HG03025 (cell line): ENCODE measurements at regions not wholly inside any gene's neighbourhood (a gene's known extent, or its start where the extent isn't known, plus 50 kb on each side); places are given as distances from the start of the nearest gene placed in this dataset.
"Not testable (repeated sequence)": the region's sequence is repeated elsewhere in the genome, so short reads cannot be mapped to it uniquely, and the experiment has no call there.

Source experiments
- ATAC-seq: cut with Tn5 transposase; IDR thresholded peaks from one replicate; pipeline ENCODE4 v1.9.1; 2021; ENCODE audit warnings: mild to moderate bottlenecking, moderate library complexity; ENCODE audit not compliant: unreplicated experiment, low FRiP score

DNA sequence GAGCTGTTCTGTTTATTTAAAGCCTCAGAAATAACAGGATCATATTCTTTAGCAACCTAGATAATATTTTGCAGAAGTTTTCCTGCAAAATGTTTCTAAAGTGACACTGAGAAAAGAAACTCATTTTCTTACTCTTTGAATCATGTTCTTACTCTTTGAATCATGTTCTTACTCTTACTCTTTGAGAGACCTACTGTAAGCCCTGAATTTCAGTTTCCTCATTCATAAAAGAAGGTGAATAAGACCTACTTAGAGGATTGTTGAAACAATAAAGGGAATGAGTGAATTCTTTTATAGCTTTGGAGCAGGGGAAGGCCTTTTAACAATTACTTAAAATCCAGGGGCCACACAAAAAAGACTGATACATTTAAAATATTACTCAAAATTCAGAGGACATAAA, 221.7 kb upstream of the CMC1 start:
- ATAC-seq: no peak

DNA sequence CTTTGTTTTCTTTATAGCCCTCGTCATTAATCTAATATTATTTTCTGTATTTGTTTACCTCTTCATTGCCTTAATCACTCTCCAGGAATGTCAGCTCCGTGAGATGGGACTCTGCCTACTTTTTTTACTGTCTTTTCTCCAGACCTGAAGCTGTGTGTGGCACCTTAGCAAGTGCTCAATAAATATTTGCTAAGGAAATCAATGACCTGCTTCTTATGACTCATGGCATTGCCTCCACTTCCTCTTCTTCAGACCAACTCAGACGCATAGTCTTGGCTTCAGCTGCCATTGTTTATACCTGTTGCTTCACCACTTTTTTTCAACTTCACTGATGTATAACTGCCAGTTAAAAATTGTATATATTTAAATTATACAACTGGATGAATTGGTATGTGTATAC, 218.5 kb upstream of the CMC1 start:
- ATAC-seq: no peak

DNA sequence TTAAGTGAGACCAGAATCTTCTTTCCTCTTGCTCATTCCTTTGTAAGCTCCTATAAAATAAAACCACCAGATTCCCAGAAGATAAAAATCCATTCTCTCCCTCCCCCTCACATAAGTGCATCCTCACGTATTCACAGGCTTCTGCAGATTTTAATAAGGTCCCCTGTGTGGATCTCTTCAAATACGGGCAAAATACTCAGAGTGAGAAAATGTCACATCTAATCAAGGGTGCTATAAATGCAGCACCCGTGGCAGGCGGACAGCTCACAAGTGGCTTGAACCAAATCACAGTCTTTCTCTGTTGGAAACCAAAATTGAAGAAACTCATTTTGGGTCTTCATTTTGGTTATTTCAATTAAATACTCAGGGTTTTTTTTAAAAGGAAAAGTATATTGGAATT, 212.9 kb upstream of the CMC1 start:
- ATAC-seq: no peak

DNA sequence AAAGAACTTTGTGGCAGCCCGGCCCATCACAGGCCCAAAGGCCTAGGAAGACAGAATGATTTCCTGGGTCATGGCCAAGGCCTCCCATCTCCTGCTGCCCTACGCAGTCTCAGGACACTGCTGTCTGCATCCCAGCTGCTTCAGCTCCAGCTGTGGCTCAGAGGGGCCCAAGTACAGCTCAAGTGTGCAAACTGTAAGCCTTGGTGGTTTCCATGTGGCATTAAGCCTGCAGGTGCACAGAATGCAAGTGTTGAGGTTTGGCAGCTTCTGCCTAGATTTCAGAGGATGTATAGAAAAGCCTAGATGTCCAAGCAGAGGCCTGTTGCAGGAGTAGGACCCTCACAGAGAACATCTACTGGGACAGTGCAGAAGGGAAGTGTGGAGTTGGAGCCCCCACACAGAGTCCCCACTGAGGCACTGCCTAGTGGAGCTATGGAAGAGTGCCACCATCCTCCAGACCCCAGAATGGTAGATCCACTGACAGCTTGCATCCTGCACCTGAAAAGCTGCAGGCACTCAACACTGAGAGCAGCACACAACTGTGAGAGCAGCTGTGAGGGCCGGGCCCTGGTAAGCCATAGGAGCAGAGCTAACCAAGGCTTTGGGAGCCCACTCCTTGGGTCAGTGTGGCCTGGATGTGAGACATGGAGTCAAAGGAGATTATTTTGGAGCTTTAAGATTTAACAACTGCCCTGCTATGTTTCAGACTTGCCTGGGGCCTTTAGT, 208.2 kb upstream of the CMC1 start:
- ATAC-seq: no peak

DNA sequence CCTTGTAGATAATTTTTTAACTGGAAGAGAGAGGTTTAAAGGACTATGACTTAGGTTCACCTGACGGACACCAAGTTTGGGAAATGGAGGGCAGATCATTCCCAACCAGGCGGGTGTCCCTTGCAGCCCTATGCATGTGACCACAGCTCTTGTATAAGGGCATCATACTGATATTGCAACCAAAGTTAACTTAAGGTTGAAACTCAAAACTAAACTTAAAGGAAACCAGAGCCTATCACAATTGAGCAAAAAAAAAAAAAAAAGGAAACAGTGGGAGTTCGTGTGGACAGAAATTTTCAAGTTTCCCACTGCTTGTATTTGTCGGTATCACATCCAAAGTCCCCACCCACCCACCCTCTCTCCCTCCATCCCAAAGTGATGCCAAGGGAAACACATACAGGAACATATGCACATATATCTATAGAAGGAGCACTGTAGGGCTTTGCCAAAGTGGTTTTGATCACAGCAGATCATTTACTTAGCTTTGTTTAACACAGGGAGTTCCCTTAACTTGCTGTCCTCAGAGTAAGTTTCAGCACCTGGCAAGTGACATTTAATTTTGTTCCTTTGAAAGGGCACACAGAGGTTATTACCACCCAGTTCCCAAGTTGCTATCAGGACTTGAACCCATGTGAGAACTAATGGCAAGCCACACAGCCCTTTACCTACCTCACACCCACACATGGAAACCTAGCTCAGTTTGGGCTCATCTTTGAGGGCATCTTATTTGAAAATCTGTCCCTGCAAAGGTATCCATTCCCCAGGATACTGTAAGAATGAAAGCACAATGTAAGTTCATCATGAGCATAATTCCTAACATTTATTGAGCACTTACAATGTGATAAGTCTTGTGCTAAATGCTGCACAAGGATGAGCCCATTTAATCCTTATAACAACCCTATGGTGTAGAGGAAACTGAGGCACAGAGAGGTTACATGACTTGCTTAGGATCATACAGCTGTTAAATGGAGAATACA, 204.5 kb upstream of the CMC1 start:
- ATAC-seq: no peak

DNA sequence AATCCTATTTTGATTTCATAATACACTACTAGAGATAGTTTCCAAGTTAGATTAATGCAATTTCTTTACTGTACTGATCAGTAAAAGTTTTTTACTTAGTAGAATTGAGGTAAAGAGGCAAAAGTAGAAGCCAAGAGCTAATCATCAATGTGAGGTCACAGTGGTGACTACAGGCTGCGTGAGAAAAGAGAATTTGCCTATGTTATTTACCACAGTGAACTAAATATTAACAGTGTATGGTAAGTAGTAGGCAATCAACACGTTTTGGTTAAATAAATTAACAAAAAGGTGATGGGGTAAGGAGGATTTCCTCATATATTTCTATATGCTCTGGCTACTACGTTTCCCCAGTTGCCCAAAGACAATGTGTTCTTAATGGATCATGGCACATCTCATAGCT, 202.2 kb upstream of the CMC1 start:
- no peak for ATAC-seq

DNA sequence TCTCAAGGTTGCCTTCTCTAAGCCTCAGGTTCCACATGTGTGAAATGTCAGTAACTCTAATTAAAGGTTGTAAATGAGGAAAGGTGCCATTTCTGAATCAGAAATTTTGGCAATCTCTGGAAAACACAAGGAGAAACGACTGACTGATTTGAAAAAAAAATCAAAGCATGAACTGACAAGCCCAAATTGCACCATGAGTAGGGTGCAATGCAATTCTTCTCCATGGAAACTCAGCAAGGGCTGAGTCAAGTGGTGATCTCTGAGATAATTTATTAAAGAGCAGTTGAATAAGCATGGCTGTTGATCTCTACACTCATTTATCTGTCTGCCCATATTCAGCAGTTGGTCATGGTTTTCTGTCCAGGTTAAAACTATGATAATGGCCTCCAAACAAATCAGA, 201.6 kb upstream of the CMC1 start:
- no peak for ATAC-seq

DNA sequence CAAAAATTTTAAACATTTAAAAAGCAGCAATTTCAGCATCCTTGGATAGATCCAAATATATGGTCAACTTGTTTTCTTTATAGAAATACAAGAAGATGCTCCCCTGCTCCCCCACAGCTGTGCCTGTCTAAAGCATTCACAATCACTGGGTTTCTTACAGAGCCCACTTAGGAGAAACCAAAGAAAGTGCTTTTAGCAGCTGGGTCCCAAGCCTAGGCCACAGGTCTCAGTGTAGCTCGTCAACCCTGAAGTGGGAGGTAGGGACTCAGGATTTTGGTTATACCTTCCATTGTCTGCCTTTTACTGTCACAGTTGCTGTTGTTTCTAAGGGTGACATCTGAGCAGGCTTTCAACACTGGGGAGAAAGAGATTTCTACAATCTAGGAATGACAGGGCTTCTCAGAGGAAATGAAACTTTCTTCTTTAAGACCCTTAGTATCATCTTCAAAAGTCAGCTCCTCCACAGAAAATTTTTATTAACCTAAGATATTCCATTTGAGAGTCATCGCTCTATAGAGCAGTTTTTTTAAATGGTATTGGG, 199.3 kb upstream of the CMC1 start:
- peak; percentile 78 for ATAC-seq

DNA sequence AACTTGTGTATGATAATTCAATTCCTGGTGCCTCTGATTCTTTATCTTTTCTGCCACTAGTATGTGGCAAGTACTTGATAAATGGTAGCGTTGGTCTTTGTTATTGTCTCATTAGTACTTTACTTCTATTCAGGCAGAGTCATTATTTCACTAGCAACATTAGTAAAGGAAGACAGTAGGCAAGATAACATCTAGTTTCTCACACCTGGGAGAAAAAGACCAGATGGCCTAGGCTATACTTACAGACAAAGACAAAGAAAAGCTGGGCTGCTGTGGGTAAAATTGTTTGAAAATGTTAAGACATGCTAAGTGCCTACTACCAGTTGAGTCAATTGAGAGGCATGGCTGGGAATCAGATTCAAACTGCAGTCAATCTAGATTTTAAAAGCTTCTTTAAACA, 198.7 kb upstream of the CMC1 start:
- no peak for ATAC-seq

DNA sequence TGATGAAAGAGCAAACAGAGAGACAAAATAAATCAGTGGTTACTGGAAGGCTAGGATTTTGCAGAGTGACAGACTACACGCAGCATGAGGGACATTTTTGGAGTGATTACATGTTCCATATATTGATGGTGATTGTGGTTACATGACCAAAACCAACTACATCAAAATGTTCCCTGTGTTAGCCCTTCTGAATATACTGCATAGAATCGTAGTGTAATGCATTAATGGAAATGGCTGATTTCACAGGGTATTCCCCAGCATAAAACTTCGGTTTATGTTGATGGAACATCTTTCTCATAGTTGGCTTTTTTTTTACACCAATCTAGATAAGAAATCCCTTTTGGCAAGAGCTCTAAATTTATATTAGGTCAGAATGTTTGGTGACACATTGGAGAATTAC, 191.3 kb upstream of the CMC1 start:
- ATAC-seq: no peak

DNA sequence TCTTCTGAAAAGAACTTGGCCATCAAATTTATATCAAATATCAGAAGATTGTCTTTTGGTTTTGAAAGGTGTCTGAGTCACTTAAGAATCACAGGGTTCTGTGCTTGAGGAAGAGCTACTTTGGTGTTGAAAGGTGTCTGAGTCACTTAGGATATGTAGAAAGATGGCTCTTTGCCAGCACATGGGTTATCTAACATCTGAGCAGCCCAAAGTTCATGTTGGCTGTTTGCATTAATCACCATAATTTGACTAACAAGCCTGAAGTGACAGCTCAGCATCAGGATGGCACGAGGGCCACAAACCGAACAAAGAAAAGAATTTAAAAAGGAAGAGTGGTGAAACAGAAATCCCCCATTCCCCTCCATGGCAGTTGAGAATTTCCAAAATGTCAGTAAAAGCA, 190.5 kb upstream of the CMC1 start:
- ATAC-seq: no peak

DNA sequence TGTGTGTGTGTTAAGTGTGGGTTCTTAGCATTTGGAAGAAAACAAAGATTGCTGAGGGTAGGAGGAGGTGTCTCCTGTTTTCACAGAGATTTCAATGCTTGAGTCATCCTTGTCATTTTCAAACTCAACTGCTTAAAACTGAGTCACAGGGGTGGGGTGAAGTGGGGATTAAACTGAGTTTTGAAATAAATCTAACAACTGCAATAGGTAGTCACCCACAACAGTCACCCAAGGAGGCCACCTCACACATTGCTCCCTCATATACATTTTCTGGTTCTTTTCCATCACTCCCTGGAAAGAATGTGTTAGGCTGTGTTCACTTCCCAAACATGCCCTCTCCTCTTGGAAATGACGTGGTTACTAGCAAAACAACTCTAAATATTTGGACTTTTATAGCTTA, 187.7 kb upstream of the CMC1 start:
- ATAC-seq: no peak

DNA sequence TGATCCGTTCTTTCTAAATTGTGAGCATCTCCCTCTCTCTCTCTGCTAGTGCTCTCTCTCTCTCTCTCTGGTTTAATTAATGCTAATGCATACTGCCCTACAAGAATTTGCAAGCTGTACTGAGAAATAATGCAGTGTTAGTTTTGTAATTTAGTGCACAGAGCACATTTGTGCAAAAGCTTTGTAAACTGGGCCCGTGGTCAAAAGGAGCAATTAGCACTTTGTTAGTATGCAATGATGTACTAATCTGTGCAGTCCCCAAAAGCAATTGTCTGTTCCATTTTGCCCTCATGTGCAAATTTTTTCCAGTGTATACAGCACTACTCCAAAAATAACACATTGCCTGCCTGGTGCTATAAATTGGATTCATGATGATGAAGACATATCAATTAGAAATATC, 184.6 kb upstream of the CMC1 start:
- no peak for ATAC-seq

DNA sequence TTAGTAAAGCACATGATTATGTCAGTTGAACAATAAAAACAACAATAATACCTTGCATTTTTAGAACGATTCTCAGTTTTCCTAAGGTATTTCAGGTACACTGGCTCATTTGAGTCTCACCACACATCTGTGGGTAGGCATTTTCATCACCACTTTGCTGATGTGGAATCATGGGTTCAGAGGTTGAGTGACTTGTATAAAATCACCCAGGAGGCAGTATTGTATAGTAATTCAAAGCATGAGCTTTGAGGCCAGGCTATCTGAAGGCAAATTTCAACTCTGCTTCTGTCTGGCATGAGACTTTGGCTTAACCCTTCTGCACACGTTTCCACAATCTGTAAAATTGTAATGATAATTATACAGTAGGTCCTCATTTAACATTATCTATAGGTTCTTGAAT, 183.9 kb upstream of the CMC1 start:
- no peak for ATAC-seq

DNA sequence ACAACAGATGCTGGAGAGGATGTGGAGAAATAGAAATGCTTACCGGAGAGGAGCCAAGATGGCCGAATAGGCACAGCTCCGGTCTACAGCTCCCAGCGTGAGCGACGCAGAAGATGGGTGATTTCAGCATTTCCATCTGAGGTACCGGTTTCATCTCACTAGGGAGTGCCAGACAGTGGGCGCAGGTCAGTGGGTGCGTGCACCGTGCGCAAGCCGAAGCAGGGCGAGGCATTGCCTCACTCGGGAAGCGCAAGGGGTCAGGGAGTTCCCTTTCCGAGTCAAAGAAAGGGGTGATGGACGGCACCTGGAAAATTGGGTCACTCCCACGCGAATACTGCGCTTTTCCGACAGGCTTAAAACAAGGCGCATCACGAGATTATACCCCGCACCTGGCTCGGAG, 182.2 kb upstream of the CMC1 start:
- ATAC-seq: not testable (repeated sequence)

DNA sequence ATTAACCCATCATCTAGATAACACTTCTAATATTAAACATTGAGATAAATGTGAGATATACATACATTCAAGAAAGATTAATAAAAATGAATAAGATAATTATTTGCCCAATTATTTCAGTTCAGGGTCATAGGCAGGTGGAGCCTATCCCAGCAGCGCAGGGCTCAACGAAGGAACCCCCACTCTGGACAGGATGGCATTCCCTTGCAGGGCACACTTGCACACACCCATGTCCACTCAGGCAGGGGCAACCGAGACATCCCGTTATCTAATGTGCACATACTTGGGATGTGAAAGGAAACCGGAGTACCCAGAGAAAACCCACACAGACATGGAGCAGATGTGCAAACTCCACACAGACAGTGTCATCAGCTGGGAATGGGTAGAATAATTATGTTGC, 175.4 kb upstream of the CMC1 start:
- no peak for ATAC-seq

DNA sequence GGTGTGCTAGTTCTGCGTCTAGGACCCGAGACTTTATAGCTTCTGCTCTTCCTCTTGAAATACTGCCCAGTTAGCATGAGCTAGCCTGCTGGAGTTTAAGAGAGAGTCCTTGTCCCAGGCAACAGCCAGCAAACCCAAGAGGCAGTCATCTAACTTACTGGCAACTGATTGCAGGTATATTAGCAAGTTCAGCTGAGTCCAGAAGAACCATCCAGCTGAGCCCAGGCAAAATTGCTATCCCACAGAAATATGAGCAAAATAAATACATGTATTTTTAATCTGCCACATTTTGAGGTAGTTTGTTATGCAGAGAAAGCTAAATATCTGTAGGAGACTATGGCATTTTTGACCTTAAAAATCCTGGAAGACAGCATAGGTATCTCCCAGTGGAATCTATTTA, 174.4 kb upstream of the CMC1 start:
- no peak for ATAC-seq

DNA sequence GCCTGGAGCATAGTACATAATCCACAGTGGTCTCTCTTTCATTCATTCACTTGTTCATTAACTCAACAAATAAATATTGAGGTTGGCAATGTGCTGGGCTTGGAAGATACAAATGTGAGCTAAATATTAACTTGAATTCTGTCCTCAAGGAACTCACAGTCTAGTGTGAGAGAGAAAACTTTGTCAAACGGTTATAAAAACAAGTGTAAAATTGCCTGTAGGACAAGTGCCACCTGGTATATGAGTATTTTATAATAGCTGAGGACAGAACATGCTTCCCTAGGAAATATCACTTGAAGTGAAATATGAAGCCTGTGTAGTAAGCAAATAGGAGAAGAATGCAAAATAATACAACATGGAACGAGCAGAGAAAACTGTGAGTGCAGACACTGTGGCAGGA, 173.1 kb upstream of the CMC1 start:
- ATAC-seq: no peak

DNA sequence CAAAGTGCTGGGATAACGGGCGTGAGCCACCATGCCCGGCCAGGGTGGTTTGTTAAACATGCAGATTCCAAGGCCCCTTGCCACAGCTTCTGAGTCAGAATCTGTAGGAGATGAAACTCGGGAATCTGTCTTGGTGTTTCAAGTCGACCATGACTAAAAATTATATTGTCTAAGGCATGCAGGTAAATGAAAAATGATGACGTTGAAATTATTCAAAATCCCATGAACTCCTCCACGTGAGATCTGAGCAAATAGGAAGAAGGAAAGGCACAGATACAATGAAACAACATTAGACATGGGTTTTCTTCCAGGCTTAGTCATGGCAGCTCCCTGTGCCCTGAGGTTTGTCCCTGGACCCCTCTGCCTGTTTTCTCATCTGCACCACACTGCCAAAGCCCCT, 172.0 kb upstream of the CMC1 start:
- ATAC-seq: no peak

DNA sequence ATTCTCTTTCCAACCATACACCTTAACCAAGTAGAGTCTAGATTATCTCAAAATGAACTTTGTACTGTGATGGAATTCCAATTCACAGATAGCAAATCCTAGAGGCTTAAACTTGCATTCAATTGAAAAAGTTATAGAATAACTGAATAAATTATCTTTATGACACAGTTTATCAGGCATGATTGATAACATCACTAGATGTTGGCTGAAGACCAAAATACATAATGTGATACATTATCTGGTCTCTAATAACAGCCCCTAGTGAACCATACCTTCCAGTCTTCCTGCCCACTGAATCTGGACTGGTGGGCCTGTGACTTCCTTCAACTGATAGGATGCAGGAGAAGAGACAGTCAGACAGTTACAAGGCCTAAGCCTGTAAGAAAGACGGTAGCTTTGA, 165.2 kb upstream of the CMC1 start:
- no peak for ATAC-seq

DNA sequence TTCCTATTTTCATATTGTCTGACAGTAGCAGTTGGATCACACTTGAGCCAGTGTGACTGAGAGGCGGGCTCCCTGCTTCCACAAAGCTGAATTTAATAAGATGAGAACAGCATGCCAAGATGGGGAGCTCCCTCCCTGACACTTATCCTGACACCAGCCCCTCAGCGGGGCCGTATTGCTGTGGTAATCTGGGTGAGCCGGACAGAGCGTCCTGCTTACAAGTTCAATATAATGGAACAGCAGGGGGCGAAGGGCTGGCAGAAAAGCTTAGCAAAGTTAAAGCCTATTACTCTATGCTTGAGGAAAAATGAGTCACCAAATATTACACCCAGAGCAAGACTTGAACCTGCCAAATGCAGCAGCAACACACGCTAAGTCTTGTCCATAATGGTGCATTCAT, 163.8 kb upstream of the CMC1 start:
- no peak for ATAC-seq

DNA sequence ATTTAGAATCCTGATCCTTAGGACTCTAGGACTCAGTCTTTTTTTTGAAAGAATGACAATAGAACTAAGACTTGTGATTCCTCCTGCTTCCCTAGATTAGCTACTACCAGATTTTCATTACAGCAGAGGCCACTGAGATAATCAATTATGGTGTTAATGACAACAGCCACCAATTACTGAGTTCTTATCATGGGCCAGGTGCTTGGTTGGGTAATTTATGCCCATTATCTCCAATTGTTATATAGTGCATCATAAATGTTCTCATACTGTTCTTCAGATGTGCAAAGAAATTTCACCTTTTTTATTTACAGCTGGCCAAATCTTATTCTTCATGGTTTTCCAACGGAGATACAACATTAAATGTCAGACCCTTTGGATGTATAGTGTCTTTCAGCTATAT, 162.9 kb upstream of the CMC1 start:
- ATAC-seq: no peak
